Ascending aorta (tissue), 2 donors: ENCODE measurements at regions not wholly inside any gene's neighbourhood (a gene's known extent, or its start where the extent isn't known, plus 50 kb on each side); places are given as distances from the start of the nearest gene placed in this dataset.

ENCODE experiments used
- DNase-seq, 2 donors: peaks; one replicate each; pipeline ENCODE4 v3.0.0-alpha.2; 2019; ENCODE audit warnings: low spot score in 2 of 2
- H3K27ac ChIP-seq, 2 donors: fragments of 200-600 bp; sonication (generic); one replicate each; pipeline ENCODE4 v1.5.1; 2016 to 2017; ENCODE audit warnings: mild to moderate bottlenecking in 1 of 2
- H3K27me3 ChIP-seq: fragments of 200-600 bp; sonication (generic); one replicate; pipeline ENCODE4 v1.5.1; 2017
- H3K36me3 ChIP-seq, 2 donors: fragments of 200-600 bp; sonication (generic); one replicate each; pipeline ENCODE4 v1.5.1; 2016
- H3K4me1 ChIP-seq, 2 donors: fragments of 200-600 bp; sonication (generic); one replicate each; pipeline ENCODE4 v1.5.1; 2016 to 2017; ENCODE audit warnings: mild to moderate bottlenecking in 1 of 2
- H3K4me3 ChIP-seq, 2 donors: fragments of 200-600 bp; sonication (generic); one replicate each; pipeline ENCODE4 v1.5.1; 2016 to 2017; ENCODE audit warnings: mild to moderate bottlenecking in 1 of 2
- H3K9me3 ChIP-seq, 2 donors: fragments of 200-600 bp; sonication (generic); one replicate each; pipeline ENCODE4 v1.5.1; 2016
- intact Hi-C: fragments of 100-400 bp; cut with DNase I; formaldehyde crosslinking; loops from one replicate; pipeline ENCODE4 v1.15.1; 2023
- TF ChIP-seq, protein P1 (sequence below), 3 experiments: fragments of 200-600 bp in 2 of 3; fragments of 450-650 bp in 1 of 3; sonication (generic) in 2 of 3; IDR thresholded peaks; one replicate each; pipeline ENCODE4 v1.5.1; 2016 to 2019; ENCODE audit warnings: antibody characterized with exemption in 3 of 3, mild to moderate bottlenecking in 1 of 3, moderate library complexity in 1 of 3

DNA sequence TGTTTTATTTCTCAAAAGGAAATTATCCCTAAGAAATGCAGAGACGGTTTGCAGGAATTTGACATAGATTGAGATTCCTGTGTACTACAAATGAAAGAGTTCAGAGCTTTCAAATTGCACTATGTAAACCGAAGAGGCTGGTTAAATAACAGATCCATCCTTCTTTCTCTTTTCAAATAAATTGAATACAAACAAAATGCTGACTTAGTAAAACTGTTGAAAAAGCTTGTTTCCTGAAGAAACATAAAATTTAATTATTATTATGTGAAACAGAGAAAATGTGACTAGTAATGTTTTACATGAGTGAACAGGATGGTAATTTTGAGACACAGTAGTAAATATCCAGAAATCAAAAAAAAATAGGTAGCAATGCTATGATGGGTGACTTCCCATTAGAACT is 441.2 kb downstream of the LRRIQ3 start:
- Histone ChIP-seq H3K4me1 (no peaks in the 10 kb centered on the region), H3K4me3 (no peak overlapping the region), H3K27ac (no peak overlapping the region), H3K36me3 (no peaks in the 10 kb centered on the region), H3K27me3 (no peaks in the 10 kb centered on the region), H3K9me3 (no peaks in the 10 kb centered on the region)
- no peak for DNase-seq
- TF ChIP-seq, protein P1, sequence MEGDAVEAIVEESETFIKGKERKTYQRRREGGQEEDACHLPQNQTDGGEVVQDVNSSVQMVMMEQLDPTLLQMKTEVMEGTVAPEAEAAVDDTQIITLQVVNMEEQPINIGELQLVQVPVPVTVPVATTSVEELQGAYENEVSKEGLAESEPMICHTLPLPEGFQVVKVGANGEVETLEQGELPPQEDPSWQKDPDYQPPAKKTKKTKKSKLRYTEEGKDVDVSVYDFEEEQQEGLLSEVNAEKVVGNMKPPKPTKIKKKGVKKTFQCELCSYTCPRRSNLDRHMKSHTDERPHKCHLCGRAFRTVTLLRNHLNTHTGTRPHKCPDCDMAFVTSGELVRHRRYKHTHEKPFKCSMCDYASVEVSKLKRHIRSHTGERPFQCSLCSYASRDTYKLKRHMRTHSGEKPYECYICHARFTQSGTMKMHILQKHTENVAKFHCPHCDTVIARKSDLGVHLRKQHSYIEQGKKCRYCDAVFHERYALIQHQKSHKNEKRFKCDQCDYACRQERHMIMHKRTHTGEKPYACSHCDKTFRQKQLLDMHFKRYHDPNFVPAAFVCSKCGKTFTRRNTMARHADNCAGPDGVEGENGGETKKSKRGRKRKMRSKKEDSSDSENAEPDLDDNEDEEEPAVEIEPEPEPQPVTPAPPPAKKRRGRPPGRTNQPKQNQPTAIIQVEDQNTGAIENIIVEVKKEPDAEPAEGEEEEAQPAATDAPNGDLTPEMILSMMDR (IDR thresholded peaks at IDR 0.05): no peak
- intact Hi-C loops: no loop called here

DNA sequence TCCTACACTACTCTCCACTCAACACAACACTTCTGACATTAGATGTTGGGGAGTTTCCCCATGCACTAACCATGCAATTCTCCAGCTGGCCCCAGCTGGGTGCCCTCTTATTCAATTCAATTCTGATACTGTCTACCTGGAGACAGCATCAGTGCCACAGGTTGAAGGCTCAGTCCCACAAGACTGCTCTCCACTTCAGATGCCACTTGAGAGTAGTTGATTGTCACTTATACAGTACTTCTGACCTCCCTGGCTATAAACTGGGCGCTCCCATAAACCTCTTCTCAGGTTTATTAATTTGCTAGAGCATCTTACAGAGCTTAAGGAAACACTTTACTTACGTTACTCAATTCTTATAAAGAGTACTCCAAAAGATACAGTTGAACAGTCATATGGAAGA is 442.3 kb downstream of the LRRIQ3 start:
- Histone ChIP-seq H3K36me3 (no peaks in the 10 kb centered on the region), H3K4me3 (no peak overlapping the region), H3K9me3 (no peaks in the 10 kb centered on the region), H3K27ac (no peak overlapping the region), H3K27me3 (no peaks in the 10 kb centered on the region), H3K4me1 (no peaks in the 10 kb centered on the region)
- intact Hi-C loops: no loop called here
- no peak for DNase-seq
- TF ChIP-seq, protein P1 (IDR thresholded peaks at IDR 0.05): no peak

DNA sequence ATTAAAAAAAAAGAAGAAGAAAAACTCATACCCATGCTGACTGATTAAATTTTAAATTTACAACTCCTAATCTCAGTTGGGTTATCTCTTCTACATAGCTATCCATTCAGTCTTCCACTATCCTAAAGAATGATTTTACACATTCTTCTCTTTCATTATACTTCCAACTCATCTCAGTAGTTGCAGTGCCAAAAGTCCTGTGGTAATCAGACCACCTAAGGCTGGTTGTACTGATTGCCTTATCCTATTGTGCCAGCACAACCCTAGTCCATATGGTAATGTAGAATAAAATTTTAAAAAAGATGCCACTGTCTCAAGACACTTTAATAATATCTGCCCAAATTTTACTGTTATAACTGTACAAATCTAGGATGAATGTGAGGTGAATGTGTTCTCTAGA is 448.0 kb downstream of the LRRIQ3 start:
- intact Hi-C loops: no loop called here
- H3K27me3 ChIP-seq: no peaks in the 10 kb centered on the region
- no peaks in the 10 kb centered on the region for H3K36me3 ChIP-seq
- H3K27ac ChIP-seq: no peak overlapping the region
- no peak overlapping the region for H3K4me3 ChIP-seq
- peaks cover 0 to 6% of the 10 kb centered on the region in 2 donors for H3K9me3 ChIP-seq
- TF ChIP-seq, protein P1 (IDR thresholded peaks at IDR 0.05): no peak
- H3K4me1 ChIP-seq: no peaks in the 10 kb centered on the region
- DNase-seq: no peak

DNA sequence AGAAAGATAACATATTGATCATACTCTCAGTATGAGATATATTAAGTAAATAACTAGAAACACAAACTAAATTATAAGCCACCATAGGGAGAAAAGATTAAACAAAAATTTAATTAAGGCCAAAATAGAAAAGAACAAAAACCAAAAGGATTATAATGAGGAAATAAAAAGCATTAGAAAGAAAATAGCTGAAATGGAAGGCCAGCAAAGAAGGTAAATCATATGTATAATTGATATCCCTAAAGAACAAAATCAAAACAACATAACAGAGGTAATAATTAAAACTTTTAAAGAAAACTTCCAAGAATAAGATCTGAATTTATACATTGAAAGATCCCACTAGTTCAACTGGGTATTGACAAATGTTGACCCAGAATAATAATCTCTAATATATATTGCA is 453.0 kb downstream of the LRRIQ3 start:
- TF ChIP-seq, protein P1 (IDR thresholded peaks at IDR 0.05): no peak
- no peak for DNase-seq
- no peak overlapping the region for H3K27ac ChIP-seq
- H3K36me3 ChIP-seq: no peaks in the 10 kb centered on the region
- H3K4me1 ChIP-seq: no peaks in the 10 kb centered on the region
- peaks cover 0 to 6% of the 10 kb centered on the region in 2 donors for H3K9me3 ChIP-seq
- no peaks in the 10 kb centered on the region for H3K27me3 ChIP-seq
- H3K4me3 ChIP-seq: no peak overlapping the region
- intact Hi-C loops: no loop called here

DNA sequence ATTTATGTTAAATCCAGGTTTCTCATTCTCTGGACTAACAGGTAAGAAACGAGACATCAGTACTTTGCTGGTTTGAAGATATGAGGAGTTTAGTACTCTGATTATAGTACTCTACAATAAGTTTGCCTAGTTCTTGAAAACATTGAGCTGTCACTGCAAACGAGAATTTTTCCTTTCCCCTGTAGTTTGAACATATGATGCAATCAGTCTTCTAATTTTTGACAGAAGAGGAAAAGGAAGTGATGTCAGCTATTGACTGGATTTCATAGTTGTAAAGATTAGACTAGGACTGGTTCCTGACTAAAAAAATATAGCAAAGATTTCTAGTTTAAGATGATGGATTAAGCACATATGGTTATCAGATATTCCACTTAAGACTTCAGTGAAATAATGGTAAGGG is 461.9 kb downstream of the LRRIQ3 start:
- Histone ChIP-seq H3K4me3 (no peak overlapping the region), H3K27ac (no peak overlapping the region), H3K27me3 (no peaks in the 10 kb centered on the region), H3K36me3 (no peaks in the 10 kb centered on the region), H3K9me3 (no peaks in the 10 kb centered on the region), H3K4me1 (no peaks in the 10 kb centered on the region)
- no peak for DNase-seq
- intact Hi-C loops: no loop called here
- TF ChIP-seq, protein P1 (IDR thresholded peaks at IDR 0.05): no peak

DNA sequence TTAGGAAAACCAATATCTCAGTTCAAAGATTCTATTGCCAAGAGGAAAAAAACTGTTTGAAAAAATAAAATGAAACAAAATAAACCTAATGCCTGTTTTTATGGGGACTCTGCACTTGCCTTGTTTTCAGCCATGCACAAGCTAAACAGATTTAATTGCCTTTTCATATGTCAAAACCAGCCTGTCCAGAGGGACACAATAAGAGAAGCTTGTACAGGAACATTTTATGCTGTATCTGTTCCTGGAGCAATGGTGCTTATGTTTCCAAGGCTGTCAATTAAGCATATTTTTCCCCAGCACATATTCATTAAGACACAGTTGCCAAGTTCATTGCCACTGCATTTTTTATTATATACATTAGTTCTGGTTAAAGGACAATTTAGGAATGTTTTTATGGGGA is 470.9 kb downstream of the LRRIQ3 start:
- Histone ChIP-seq H3K27ac (no peak overlapping the region), H3K4me1 (no peaks in the 10 kb centered on the region), H3K27me3 (no peaks in the 10 kb centered on the region), H3K36me3 (no peaks in the 10 kb centered on the region), H3K4me3 (no peak overlapping the region), H3K9me3 (no peaks in the 10 kb centered on the region)
- no peak for DNase-seq
- TF ChIP-seq, protein P1 (IDR thresholded peaks at IDR 0.05): no peak
- intact Hi-C loops: no loop called here
